ENCODE measurements at regions not wholly inside any gene's neighbourhood (a gene's known extent, or its start where the extent isn't known, plus 50 kb on each side); places are given as distances from the start of the nearest gene placed in this dataset.

DNA sequence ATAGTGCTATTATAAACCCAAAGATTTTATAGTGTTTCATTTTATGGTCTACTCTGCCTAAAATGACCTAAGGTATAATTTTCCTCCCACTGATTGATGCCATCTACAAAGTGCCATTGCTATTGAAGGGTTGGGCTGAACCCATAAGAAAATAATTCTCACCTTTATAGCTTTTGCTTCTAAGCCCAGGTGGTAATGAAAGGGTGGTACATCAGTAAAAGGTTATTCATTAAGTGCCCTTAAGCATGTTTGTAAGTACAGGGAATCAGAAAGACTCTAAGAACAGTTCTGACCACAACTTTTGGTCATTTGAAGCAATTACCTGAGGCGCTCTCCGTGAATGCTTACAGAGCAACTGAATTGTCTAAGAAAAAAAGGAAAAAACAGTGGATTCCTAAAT is 1247.3 kb downstream of the NXPH1 start:
- Histone ChIP-seq H2AK5ac (ENCODE audit: low read depth, low read length) (no peak overlapping the region), H3K4me3 (ENCODE audit: insufficient read depth, low read depth, low read length) (no peak overlapping the region), H3K9ac (ENCODE audit: low read depth, low read length) (no peak overlapping the region), H3K18ac (ENCODE audit: low read depth, low read length) (no peak overlapping the region), H4K91ac (ENCODE audit: insufficient read depth, low read depth, low read length) (no peak overlapping the region), H3K23ac (ENCODE audit: low read depth, low read length) (no peak overlapping the region), H3K4ac (ENCODE audit: low read depth, low read length) (no peak overlapping the region), H2BK5ac (ENCODE audit: low read depth, low read length, poor library complexity, severe bottlenecking) (no peak overlapping the region), H3K27me3 (ENCODE audit: control insufficient read depth, insufficient read depth, low read length) (no peaks in the 10 kb centered on the region), H3K27ac (ENCODE audit: insufficient read depth, low read length) (no peak overlapping the region), H2BK15ac (ENCODE audit: low read depth, low read length) (no peak overlapping the region), H2BK20ac (ENCODE audit: low read depth, low read length) (no peak overlapping the region), H3K56ac (ENCODE audit: extremely low read depth, insufficient read depth, low read length) (no peak overlapping the region), H4K8ac (ENCODE audit: low read depth in 2 of 2, low read length in 2 of 2) (no peak overlapping the region), H3K4me2 (ENCODE audit: low read depth, low read length) (no peak overlapping the region), H3K9me1 (ENCODE audit: insufficient read depth, low read length) (no peaks in the 10 kb centered on the region), H3K14ac (replicated peaks; ENCODE audit: low read depth, low read length) (no peak overlapping the region), H3K4me1 (ENCODE audit: control insufficient read depth, insufficient read depth, low read length) (no peaks in the 10 kb centered on the region), H3K9me3 (ENCODE audit: control insufficient read depth, insufficient read depth, low read length) (peaks cover 8% of the 10 kb centered on the region), H4K5ac (ENCODE audit: low read depth, low read length) (no peak overlapping the region), H2BK120ac (ENCODE audit: low read depth, low read length) (no peak overlapping the region), H4K20me1 (ENCODE audit: insufficient read depth, low read length) (no peaks in the 10 kb centered on the region), H3K79me1 (ENCODE audit: low read depth in 1 of 2, low read length in 2 of 2) (no peaks in the 10 kb centered on the region), H3K36me3 (ENCODE audit: control insufficient read depth, insufficient read depth, low read length) (no peaks in the 10 kb centered on the region), H2AFZ (replicated peaks; ENCODE audit: low read length, poor library complexity) (no peak overlapping the region), H2AK9ac (replicated peaks; ENCODE audit: low read depth, low read length, poor library complexity) (no peak overlapping the region)
- dilution Hi-C loops (cut with HindIII; ENCODE audit: low sequenced_read_pairs, unreplicated experiment) (no loop called here), intact Hi-C loops (cut with micrococcal nuclease) (no loop called here), in situ Hi-C loops (cut with MboI; ENCODE audit: low sequenced_read_pairs) (no loop called here)
- BruUV-seq (replicated peaks), result no TSS peak
- TF ChIP-seq RFX5 (IDR thresholded peaks at IDR 0.05; ENCODE audit: low read depth, low read length) (no peak), SMC3 (IDR thresholded peaks at IDR 0.05; ENCODE audit: low read depth, low read length) (no peak), NFE2L2 (IDR thresholded peaks at IDR 0.05; ENCODE audit: low read depth, low read length) (no peak), MAZ (IDR thresholded peaks at IDR 0.05; ENCODE audit: borderline replicate concordance, low read depth, low read length) (no peak), BHLHE40 (IDR thresholded peaks at IDR 0.05; ENCODE audit: low read depth, low read length) (no peak), CHD1 (IDR thresholded peaks at IDR 0.05; ENCODE audit: low read depth, low read length) (no peak), RAD21 (IDR thresholded peaks at IDR 0.05; ENCODE audit: low read length) (no peak), RCOR1 (IDR thresholded peaks at IDR 0.05; ENCODE audit: insufficient replicate concordance, low read length) (no peak), POLR2A (IDR thresholded peaks at IDR 0.05; ENCODE audit: low read depth, low read length) (no peak), CEBPB (IDR thresholded peaks at IDR 0.05; ENCODE audit: low read depth, low read length) (no peak), MXI1 (IDR thresholded peaks at IDR 0.05; ENCODE audit: borderline replicate concordance, low read depth, low read length) (no peak), CTCF (conservative IDR thresholded peaks at IDR 0.05; ENCODE audit: low read depth, low read length) (no peak), MAFK (IDR thresholded peaks at IDR 0.05; ENCODE audit: low read depth, low read length) (no peak), FOS (IDR thresholded peaks at IDR 0.05; ENCODE audit: low read depth, low read length) (no peak)
- TF ChIP-seq, protein P1, sequence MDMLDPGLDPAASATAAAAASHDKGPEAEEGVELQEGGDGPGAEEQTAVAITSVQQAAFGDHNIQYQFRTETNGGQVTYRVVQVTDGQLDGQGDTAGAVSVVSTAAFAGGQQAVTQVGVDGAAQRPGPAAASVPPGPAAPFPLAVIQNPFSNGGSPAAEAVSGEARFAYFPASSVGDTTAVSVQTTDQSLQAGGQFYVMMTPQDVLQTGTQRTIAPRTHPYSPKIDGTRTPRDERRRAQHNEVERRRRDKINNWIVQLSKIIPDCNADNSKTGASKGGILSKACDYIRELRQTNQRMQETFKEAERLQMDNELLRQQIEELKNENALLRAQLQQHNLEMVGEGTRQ (IDR thresholded peaks at IDR 0.05; ENCODE audit: low read depth, low read length), result no peak
- TF ChIP-seq, protein P2, sequence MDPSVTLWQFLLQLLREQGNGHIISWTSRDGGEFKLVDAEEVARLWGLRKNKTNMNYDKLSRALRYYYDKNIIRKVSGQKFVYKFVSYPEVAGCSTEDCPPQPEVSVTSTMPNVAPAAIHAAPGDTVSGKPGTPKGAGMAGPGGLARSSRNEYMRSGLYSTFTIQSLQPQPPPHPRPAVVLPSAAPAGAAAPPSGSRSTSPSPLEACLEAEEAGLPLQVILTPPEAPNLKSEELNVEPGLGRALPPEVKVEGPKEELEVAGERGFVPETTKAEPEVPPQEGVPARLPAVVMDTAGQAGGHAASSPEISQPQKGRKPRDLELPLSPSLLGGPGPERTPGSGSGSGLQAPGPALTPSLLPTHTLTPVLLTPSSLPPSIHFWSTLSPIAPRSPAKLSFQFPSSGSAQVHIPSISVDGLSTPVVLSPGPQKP (IDR thresholded peaks at IDR 0.05; ENCODE audit: borderline replicate concordance, low read depth, low read length), result no peak
- DNase-seq (no peak), ATAC-seq (ENCODE audit: low read depth) (no peak)
- CTCF ChIA-PET, result no interaction called here
- WGBS, 2 experiments (ENCODE audit: extremely low coverage in 2 of 2, insufficient read length in 1 of 2), result 80% methylated on average over 1 of the region's 2 CpGs; no CpG with 5 or more reads in 1 of the 2 experiments
- POLR2A ChIA-PET (ENCODE audit: unreplicated experiment), result no interaction called here

Measured in IMR-90 (cell line).